Stomach (tissue), 8 donors: ENCODE measurements at regions not wholly inside any gene's neighbourhood (a gene's known extent, or its start where the extent isn't known, plus 50 kb on each side); places are given as distances from the start of the nearest gene placed in this dataset.

ENCODE experiments used
- DNase-seq, 2 donors: peaks; one replicate each; pipeline versions ENCODE4 v3.0.0 to v3.0.0-alpha.2; 2013 to 2019
- H3K27ac ChIP-seq, 5 donors: fragments of 200-600 bp in 4 of 5; sonication (generic) in 4 of 5; one replicate each; pipeline ENCODE4 v1.5.1; 2013 to 2019; ENCODE audit warnings: mild to moderate bottlenecking in 1 of 5, moderate library complexity in 1 of 5
- H3K27me3 ChIP-seq, 3 donors: fragments of 200-600 bp; sonication (generic); one replicate each; pipeline ENCODE4 v1.5.1; 2017 to 2019; ENCODE audit warnings: mixed run types in 1 of 3
- H3K36me3 ChIP-seq, 4 donors: fragments of 200-600 bp; sonication (generic); 1 replicate in 3 of 4; 2 replicates in 1 of 4; pipeline ENCODE4 v1.5.1; 2016 to 2019
- H3K4me1 ChIP-seq, 4 donors: fragments of 200-600 bp; sonication (generic); one replicate each; pipeline ENCODE4 v1.5.1; 2016 to 2019
- H3K4me3 ChIP-seq, 4 donors: fragments of 200-600 bp; sonication (generic) in 3 of 4; one replicate each; pipeline ENCODE4 v1.5.1; 2016 to 2019; ENCODE audit warnings: mild to moderate bottlenecking in 1 of 4
- H3K9me3 ChIP-seq, 4 donors: fragments of 200-600 bp; sonication (generic); one replicate each; pipeline ENCODE4 v1.5.1; 2016 to 2019
- EP300 ChIP-seq: sonication (generic); formaldehyde crosslinking; IDR thresholded peaks from one replicate; pipeline ENCODE4 v1.6.1; 2017; ENCODE audit warnings: antibody characterized with exemption
- POLR2A ChIP-seq, 4 donors: fragments of 450-650 bp; IDR thresholded peaks; one replicate each; pipeline ENCODE4 v1.6.1; 2016; ENCODE audit warnings: antibody characterized with exemption in 4 of 4, control low read depth in 2 of 4, mild to moderate bottlenecking in 1 of 4, moderate library complexity in 1 of 4
- POLR2AphosphoS5 ChIP-seq, 3 donors: sonication (generic); formaldehyde crosslinking; IDR thresholded peaks; one replicate each; pipeline ENCODE4 v1.6.1; 2016; ENCODE audit warnings: antibody characterized with exemption in 3 of 3
- WGBS, 5 donors: extraction: QIAGEN DNeasy Blood & Tissue Kit in 3 of 5; methylation state at CpG; one replicate each; pipeline versions ENCODE4 v1.1.5 to v1.1.7; 2013 to 2018; 5-methylcytosine and 5-hydroxymethylcytosine counted together
- intact Hi-C: fragments of 100-400 bp; cut with DNase I; formaldehyde crosslinking; loops from one replicate; pipeline ENCODE4 v1.15.1; 2023; ENCODE audit warnings: low total_unique reads
- TF ChIP-seq, protein P1 (sequence below), 7 experiments: fragments of 450-650 bp in 4 of 7; fragments of 200-600 bp in 3 of 7; sonication (generic) in 3 of 7; IDR thresholded peaks; one replicate each; pipeline ENCODE4 v1.5.1; 2016 to 2019; ENCODE audit warnings: antibody characterized with exemption in 7 of 7, control low read depth in 2 of 7, mild to moderate bottlenecking in 1 of 7
- donor health status: healthy with polysubstance abuse.
- donor health status: Bipolar disorder and iron deficiency.
- donor health status: healthy.

- Histone ChIP-seq H3K4me1 (no peaks in the 10 kb centered on the region), H3K36me3 (no peaks in the 10 kb centered on the region), H3K27me3 (no peaks in the 10 kb centered on the region), H3K4me3 (no peak overlapping the region), H3K9me3 (no peaks in the 10 kb centered on the region), H3K27ac (no peak overlapping the region)
- TF ChIP-seq, protein P1, sequence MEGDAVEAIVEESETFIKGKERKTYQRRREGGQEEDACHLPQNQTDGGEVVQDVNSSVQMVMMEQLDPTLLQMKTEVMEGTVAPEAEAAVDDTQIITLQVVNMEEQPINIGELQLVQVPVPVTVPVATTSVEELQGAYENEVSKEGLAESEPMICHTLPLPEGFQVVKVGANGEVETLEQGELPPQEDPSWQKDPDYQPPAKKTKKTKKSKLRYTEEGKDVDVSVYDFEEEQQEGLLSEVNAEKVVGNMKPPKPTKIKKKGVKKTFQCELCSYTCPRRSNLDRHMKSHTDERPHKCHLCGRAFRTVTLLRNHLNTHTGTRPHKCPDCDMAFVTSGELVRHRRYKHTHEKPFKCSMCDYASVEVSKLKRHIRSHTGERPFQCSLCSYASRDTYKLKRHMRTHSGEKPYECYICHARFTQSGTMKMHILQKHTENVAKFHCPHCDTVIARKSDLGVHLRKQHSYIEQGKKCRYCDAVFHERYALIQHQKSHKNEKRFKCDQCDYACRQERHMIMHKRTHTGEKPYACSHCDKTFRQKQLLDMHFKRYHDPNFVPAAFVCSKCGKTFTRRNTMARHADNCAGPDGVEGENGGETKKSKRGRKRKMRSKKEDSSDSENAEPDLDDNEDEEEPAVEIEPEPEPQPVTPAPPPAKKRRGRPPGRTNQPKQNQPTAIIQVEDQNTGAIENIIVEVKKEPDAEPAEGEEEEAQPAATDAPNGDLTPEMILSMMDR (IDR thresholded peaks at IDR 0.05): no peak
- no peak for DNase-seq
- intact Hi-C loops: no loop called here
- WGBS, 5 donors: 62 to 68% (median 66%) methylated on average over 2 of the region's 2 CpGs
These were observed 57.1 kb upstream of the GCM1 start for GRCh38 chr6:53205778-53206177.

- TF ChIP-seq, protein P1 (IDR thresholded peaks at IDR 0.05): no peak
- TF ChIP-seq POLR2AphosphoS5 (IDR thresholded peaks at IDR 0.05) (no peak), POLR2A (IDR thresholded peaks at IDR 0.05) (no peak), EP300 (no peak)
- DNase-seq: no peak
- Histone ChIP-seq H3K4me1 (no peaks in the 10 kb centered on the region), H3K36me3 (no peaks in the 10 kb centered on the region), H3K4me3 (no peak overlapping the region), H3K27me3 (no peaks in the 10 kb centered on the region), H3K27ac (no peak overlapping the region), H3K9me3 (no peaks in the 10 kb centered on the region)
- intact Hi-C loops: no loop called here
- 59 to 68% (median 64%) methylated on average over 3 of the region's 3 CpGs for WGBS, 5 donors
These were observed 54.8 kb upstream of the GCM1 start for GRCh38 chr6:53203483-53203882.

GRCh38 chr6:53202052-53202451 lies 53.4 kb upstream of the GCM1 start:
- Histone ChIP-seq H3K4me1 (no peaks in the 10 kb centered on the region), H3K27me3 (no peaks in the 10 kb centered on the region), H3K9me3 (no peaks in the 10 kb centered on the region), H3K27ac (no peak overlapping the region), H3K36me3 (no peaks in the 10 kb centered on the region), H3K4me3 (no peak overlapping the region)
- intact Hi-C loops: no loop called here
- TF ChIP-seq, protein P1 (IDR thresholded peaks at IDR 0.05): no peak
- TF ChIP-seq POLR2A (IDR thresholded peaks at IDR 0.05) (no peak), EP300 (no peak), POLR2AphosphoS5 (IDR thresholded peaks at IDR 0.05) (no peak)
- no peak for DNase-seq
- WGBS, 5 donors: 56 to 83% (median 68%) methylated on average over 1 of the region's 1 CpG

DNA sequence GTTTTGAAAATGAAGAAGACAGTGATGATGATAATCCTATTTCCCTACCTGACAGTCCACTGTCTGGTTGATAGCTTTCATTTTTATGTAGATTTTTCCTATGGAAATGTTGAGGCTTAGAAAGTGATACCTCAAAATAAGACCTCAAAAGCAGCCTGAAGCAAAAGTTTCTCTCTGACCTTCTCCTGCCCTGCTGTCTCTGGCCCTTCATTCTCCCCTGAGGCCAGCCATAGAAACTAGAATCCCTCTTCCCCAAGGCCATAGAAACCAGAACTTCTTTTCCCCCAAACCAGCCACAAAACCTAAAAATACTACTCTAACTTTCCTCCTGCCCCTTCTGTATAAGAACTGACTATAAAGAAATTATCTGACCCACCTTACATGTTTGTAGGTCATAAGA lies 52.6 kb upstream of the GCM1 start:
- H3K36me3 ChIP-seq: no peaks in the 10 kb centered on the region
- H3K27ac ChIP-seq: no peak overlapping the region
- no peak overlapping the region for H3K4me3 ChIP-seq
- no peaks in the 10 kb centered on the region for H3K9me3 ChIP-seq
- intact Hi-C loops: no loop called here
- H3K4me1 ChIP-seq: no peaks in the 10 kb centered on the region
- DNase-seq: no peak
- TF ChIP-seq EP300 (no peak), POLR2A (IDR thresholded peaks at IDR 0.05) (no peak), POLR2AphosphoS5 (IDR thresholded peaks at IDR 0.05) (no peak)
- TF ChIP-seq, protein P1 (IDR thresholded peaks at IDR 0.05): no peak
- no peaks in the 10 kb centered on the region for H3K27me3 ChIP-seq

- no peaks in the 10 kb centered on the region for H3K4me1 ChIP-seq
- 85 to 95% (median 90%) methylated on average over 2 of the region's 2 CpGs for WGBS, 5 donors
These were observed 51.1 kb upstream of the GCM1 start for GRCh38 chr6:53199765-53200164.

More at GRCh38 chr6:53199765-53200164, 51.1 kb upstream of the GCM1 start:
- intact Hi-C loops: no loop called here
- no peaks in the 10 kb centered on the region for H3K36me3 ChIP-seq
- H3K4me3 ChIP-seq: no peak overlapping the region
- DNase-seq: no peak
- H3K27me3 ChIP-seq: no peaks in the 10 kb centered on the region
- TF ChIP-seq, protein P1 (IDR thresholded peaks at IDR 0.05): no peak
- TF ChIP-seq EP300 (no peak), POLR2A (IDR thresholded peaks at IDR 0.05) (no peak), POLR2AphosphoS5 (IDR thresholded peaks at IDR 0.05) (no peak)
- H3K27ac ChIP-seq: no peak overlapping the region
- no peaks in the 10 kb centered on the region for H3K9me3 ChIP-seq
